ENCODE measurements at regions not wholly inside any gene's neighbourhood (a gene's known extent, or its start where the extent isn't known, plus 50 kb on each side); places are given as distances from the start of the nearest gene placed in this dataset.

DNA sequence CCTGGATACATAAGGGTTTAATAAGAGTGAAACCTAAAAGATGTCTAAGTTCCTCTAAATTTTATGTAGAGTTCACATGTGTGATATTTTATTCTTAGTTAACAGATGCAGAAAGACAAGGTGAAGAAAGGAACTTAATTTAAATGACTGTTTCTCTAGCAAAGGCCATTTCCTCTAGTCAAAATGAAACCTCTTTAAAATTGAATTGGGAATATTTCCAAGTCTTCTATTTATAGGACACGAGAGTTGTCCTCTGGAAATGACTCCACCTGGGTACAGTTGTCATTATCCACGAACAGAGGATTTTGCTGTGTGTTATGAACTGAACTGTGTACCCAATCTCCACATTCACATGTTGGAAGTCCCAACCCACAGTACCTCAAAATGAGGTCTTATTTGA lies 64.5 kb upstream of the KCNK1 start:
- H3K27ac ChIP-seq (ENCODE audit: low read depth, low read length, poor library complexity, severe bottlenecking), result no peak overlapping the region
- H3K27me3 ChIP-seq (ENCODE audit: insufficient read depth, low read length), result no peaks in the 10 kb centered on the region; the same call in 1 of the 2 replicates
- H3K9me2 ChIP-seq (ENCODE audit: low read depth, low read length), result no peaks in the 10 kb centered on the region
- no peaks in the 10 kb centered on the region for H3F3A ChIP-seq (ENCODE audit: insufficient read depth, low read length)
- TF ChIP-seq, protein P1, sequence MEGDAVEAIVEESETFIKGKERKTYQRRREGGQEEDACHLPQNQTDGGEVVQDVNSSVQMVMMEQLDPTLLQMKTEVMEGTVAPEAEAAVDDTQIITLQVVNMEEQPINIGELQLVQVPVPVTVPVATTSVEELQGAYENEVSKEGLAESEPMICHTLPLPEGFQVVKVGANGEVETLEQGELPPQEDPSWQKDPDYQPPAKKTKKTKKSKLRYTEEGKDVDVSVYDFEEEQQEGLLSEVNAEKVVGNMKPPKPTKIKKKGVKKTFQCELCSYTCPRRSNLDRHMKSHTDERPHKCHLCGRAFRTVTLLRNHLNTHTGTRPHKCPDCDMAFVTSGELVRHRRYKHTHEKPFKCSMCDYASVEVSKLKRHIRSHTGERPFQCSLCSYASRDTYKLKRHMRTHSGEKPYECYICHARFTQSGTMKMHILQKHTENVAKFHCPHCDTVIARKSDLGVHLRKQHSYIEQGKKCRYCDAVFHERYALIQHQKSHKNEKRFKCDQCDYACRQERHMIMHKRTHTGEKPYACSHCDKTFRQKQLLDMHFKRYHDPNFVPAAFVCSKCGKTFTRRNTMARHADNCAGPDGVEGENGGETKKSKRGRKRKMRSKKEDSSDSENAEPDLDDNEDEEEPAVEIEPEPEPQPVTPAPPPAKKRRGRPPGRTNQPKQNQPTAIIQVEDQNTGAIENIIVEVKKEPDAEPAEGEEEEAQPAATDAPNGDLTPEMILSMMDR (IDR thresholded peaks at IDR 0.05; ENCODE audit: low read length), result no peak
- TF ChIP-seq EZH2 (IDR thresholded peaks at IDR 0.05; ENCODE audit: borderline replicate concordance, low read length), result no peak
- no peaks in the 10 kb centered on the region for H3K36me3 ChIP-seq (ENCODE audit: insufficient read depth, low read length)
- no peak overlapping the region for H3K4me3 ChIP-seq (ENCODE audit: low read depth, low read length, poor library complexity, severe bottlenecking)
- H3K79me2 ChIP-seq (ENCODE audit: insufficient read depth, low read length), result no peaks in the 10 kb centered on the region
- no peaks in the 10 kb centered on the region for H4K20me1 ChIP-seq (ENCODE audit: insufficient read depth, low read length)
- no peak overlapping the region for H2AFZ ChIP-seq (ENCODE audit: low read length)
- H3K9me3 ChIP-seq (ENCODE audit: low read length), result no peaks in the 10 kb centered on the region
- H3K4me1 ChIP-seq (ENCODE audit: insufficient read depth, low read length, severe bottlenecking), result no peaks in the 10 kb centered on the region
- no peak overlapping the region for H3K9ac ChIP-seq (ENCODE audit: low read length)
- no peak overlapping the region for H3K4me2 ChIP-seq (ENCODE audit: low read length)

DNA sequence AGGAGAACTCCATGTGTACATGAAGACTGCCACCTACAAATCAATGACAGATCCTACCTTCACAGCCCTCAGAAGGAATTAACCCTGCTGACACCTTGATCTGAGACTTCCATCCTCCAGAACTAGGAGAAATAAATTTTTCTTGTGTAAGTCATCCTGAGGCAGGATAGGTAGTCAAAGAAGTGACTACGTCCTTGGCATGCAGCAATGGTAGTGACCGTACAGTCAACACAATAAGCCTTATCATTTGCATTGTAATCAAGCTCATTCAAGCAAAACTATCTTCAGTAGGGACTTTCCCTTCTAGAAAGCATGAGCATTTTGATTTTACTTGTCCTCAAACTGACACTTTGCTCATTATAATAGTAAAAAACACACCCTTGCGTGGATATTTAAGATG lies 64.0 kb upstream of the KCNK1 start:
- H3K4me1 ChIP-seq (ENCODE audit: insufficient read depth, low read length, severe bottlenecking), result no peaks in the 10 kb centered on the region
- no peak overlapping the region for H3K4me2 ChIP-seq (ENCODE audit: low read length)
- H3K9me2 ChIP-seq (ENCODE audit: low read depth, low read length), result no peaks in the 10 kb centered on the region
- no peak overlapping the region for H3K4me3 ChIP-seq (ENCODE audit: low read depth, low read length, poor library complexity, severe bottlenecking)
- no peak overlapping the region for H2AFZ ChIP-seq (ENCODE audit: low read length)
- no peaks in the 10 kb centered on the region for H3F3A ChIP-seq (ENCODE audit: insufficient read depth, low read length)
- H3K27ac ChIP-seq (ENCODE audit: low read depth, low read length, poor library complexity, severe bottlenecking), result no peak overlapping the region
- H3K9me3 ChIP-seq (ENCODE audit: low read length), result no peaks in the 10 kb centered on the region
- H3K27me3 ChIP-seq (ENCODE audit: insufficient read depth, low read length), result no peaks in the 10 kb centered on the region; the same call in 1 of the 2 replicates
- H3K79me2 ChIP-seq (ENCODE audit: insufficient read depth, low read length), result no peaks in the 10 kb centered on the region
- no peak for TF ChIP-seq EZH2 (IDR thresholded peaks at IDR 0.05; ENCODE audit: borderline replicate concordance, low read length)
- H3K9ac ChIP-seq (ENCODE audit: low read length), result no peak overlapping the region
- no peaks in the 10 kb centered on the region for H3K36me3 ChIP-seq (ENCODE audit: insufficient read depth, low read length)
- H4K20me1 ChIP-seq (ENCODE audit: insufficient read depth, low read length), result no peaks in the 10 kb centered on the region

DNA sequence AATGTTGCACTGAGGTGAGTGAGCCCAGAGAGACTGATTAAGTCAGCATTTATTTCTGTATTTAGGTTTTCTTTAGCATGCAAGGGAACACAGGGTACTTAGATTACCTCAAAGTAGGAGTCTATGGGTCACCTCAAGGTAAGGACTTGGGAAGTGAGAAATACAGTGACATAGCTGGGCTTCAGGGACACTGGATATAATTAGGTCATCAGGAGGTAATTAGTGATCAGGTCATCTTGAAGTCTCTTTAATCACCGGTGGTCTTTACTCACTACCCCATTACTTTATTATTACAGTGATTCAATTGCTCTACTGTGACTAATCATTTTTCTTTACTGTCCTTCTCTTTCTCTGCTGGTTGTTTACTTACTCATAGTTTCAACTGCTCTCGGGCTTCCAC lies 59.9 kb upstream of the KCNK1 start:
- Histone ChIP-seq H3K36me3 (ENCODE audit: insufficient read depth, low read length) (no peaks in the 10 kb centered on the region), H3K9me3 (ENCODE audit: low read length) (no peaks in the 10 kb centered on the region), H3K9ac (ENCODE audit: low read length) (no peak overlapping the region), H4K20me1 (ENCODE audit: insufficient read depth, low read length) (no peaks in the 10 kb centered on the region), H3K79me2 (ENCODE audit: insufficient read depth, low read length) (no peaks in the 10 kb centered on the region), H3K27ac (ENCODE audit: low read depth, low read length, poor library complexity, severe bottlenecking) (no peak overlapping the region), H3F3A (ENCODE audit: insufficient read depth, low read length) (no peaks in the 10 kb centered on the region), H3K4me3 (ENCODE audit: low read depth, low read length, poor library complexity, severe bottlenecking) (no peak overlapping the region), H3K4me1 (ENCODE audit: insufficient read depth, low read length, severe bottlenecking) (no peaks in the 10 kb centered on the region), H3K27me3 (ENCODE audit: insufficient read depth, low read length) (no peaks in the 10 kb centered on the region; the same call in 1 of the 2 replicates), H2AFZ (ENCODE audit: low read length) (no peak overlapping the region), H3K9me2 (ENCODE audit: low read depth, low read length) (no peaks in the 10 kb centered on the region), H3K4me2 (ENCODE audit: low read length) (no peak overlapping the region)
- TF ChIP-seq EZH2 (IDR thresholded peaks at IDR 0.05; ENCODE audit: borderline replicate concordance, low read length), result no peak
- TF ChIP-seq, protein P1 (IDR thresholded peaks at IDR 0.05; ENCODE audit: low read length), result no peak

DNA sequence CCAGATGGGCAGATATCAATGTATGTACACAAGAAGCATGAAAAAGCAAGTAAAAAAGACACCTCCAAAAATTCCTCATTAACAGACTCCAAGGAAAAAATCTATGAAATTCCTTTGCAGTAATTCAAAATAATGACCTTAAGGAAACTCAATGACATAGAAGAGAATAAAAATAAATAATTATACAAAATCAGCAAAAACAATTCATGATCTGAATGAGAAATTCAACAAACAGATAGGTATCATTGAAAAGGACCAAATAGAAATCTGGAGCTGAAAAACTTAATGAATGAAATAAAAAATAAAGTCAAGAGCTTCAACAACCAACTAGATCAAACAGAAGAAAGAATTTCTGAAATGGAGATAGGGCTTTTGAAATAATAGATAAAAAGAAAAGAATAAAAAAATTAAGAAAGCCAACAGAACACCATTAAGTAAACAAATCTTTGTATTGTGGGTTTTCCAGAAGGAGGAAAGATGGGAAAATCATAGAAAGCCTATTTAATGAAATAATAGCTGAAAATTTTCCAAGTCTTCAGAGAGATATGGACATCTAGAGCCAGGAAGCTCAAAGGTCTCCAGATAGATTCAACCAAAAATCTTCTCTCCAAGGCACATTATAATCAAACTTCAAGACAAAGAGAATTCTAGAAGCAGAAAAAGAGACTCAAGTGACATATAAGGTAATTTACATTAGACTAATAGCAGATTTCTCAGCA lies 52.0 kb upstream of the KCNK1 start:
- Histone ChIP-seq H3K9me2 (ENCODE audit: low read depth, low read length) (no peaks in the 10 kb centered on the region), H3K27ac (ENCODE audit: low read depth, low read length, poor library complexity, severe bottlenecking) (no peak overlapping the region), H3K4me2 (ENCODE audit: low read length) (no peak overlapping the region), H3K9ac (ENCODE audit: low read length) (no peak overlapping the region), H3K4me3 (ENCODE audit: low read depth, low read length, poor library complexity, severe bottlenecking) (no peak overlapping the region), H2AFZ (ENCODE audit: low read length) (no peak overlapping the region), H4K20me1 (ENCODE audit: insufficient read depth, low read length) (no peaks in the 10 kb centered on the region), H3K27me3 (ENCODE audit: insufficient read depth, low read length) (no peaks in the 10 kb centered on the region), H3K9me3 (ENCODE audit: low read length) (peaks cover 3% of the 10 kb centered on the region; the same call in 1 of the 2 replicates), H3F3A (ENCODE audit: insufficient read depth, low read length) (no peaks in the 10 kb centered on the region), H3K79me2 (ENCODE audit: insufficient read depth, low read length) (no peaks in the 10 kb centered on the region), H3K4me1 (ENCODE audit: insufficient read depth, low read length, severe bottlenecking) (no peaks in the 10 kb centered on the region), H3K36me3 (ENCODE audit: insufficient read depth, low read length) (no peaks in the 10 kb centered on the region)
- TF ChIP-seq, protein P1 (IDR thresholded peaks at IDR 0.05; ENCODE audit: low read length), result no peak
- TF ChIP-seq EZH2 (IDR thresholded peaks at IDR 0.05; ENCODE audit: borderline replicate concordance, low read length), result no peak
